Mucosa of descending colon (tissue), 3 donors: ENCODE measurements at regions not wholly inside any gene's neighbourhood (a gene's known extent, or its start where the extent isn't known, plus 50 kb on each side); places are given as distances from the start of the nearest gene placed in this dataset.
"Not testable (repeated sequence)": the region's sequence is repeated elsewhere in the genome, so short reads cannot be mapped to it uniquely, and the experiment has no call there.

Experiments used
- ATAC-seq: fragments of 200-7000 bp; cut with Tn5 transposase; one replicate; pipeline ENCODE4 v1.9.1; 2020; ENCODE audit warnings: mild to moderate bottlenecking, moderate library complexity
- DNase-seq, 3 donors: peaks; one replicate each; pipeline ENCODE4 v3.0.0-alpha.2; 2020
- H3K36me3 ChIP-seq: fragments of 200-600 bp; one replicate; pipeline ENCODE4 v1.8.0; 2021; ENCODE audit warnings: low read depth, mild to moderate bottlenecking
- H3K4me1 ChIP-seq: fragments of 200-600 bp; one replicate; pipeline ENCODE4 v1.8.0; 2021; ENCODE audit warnings: low read depth, mild to moderate bottlenecking
- H3K4me3 ChIP-seq: fragments of 200-600 bp; one replicate; pipeline ENCODE4 v1.8.0; 2021; ENCODE audit warnings: mild to moderate bottlenecking
- H3K9me3 ChIP-seq: fragments of 200-600 bp; one replicate; pipeline ENCODE4 v1.8.0; 2021; ENCODE audit warnings: mild to moderate bottlenecking
- CTCF ChIP-seq: fragments of 200-600 bp; IDR thresholded peaks from one replicate; pipeline ENCODE4 v1.8.0; 2022; ENCODE audit warnings: antibody characterized with exemption, mild to moderate bottlenecking
- intact Hi-C, 2 donors: fragments of 100-400 bp; cut with DNase I in 1 of 2; cut with micrococcal nuclease in 1 of 2; formaldehyde crosslinking; loops; one replicate each; pipeline versions ENCODE4 v1.11.0 to v1.11.1; 2022; cut with DNase I, micrococcal nuclease
- donor health status: DM: no; HTN: no; CAD: no; lungs with moderate emphysema.
- donor health status: DM: no; HTN: no; CAD: no.
- donor health status: DM: no; HTN: yes; CAD: no.

GRCh38 chr10:90286941-90287340 lies 570.9 kb downstream of the HTR7 start:
- intact Hi-C loops = no loop called here
- ATAC-seq (no peak), DNase-seq (peak in 1 of 3 donors; percentile 42)
- no peak for TF ChIP-seq CTCF
- no peaks in the 10 kb centered on the region for H3K36me3 ChIP-seq
- H3K4me1 ChIP-seq = no peaks in the 10 kb centered on the region
- no peak overlapping the region for H3K4me3 ChIP-seq
- no peaks in the 10 kb centered on the region for H3K9me3 ChIP-seq

- no peak for ATAC-seq
- intact Hi-C loops = no loop called here
- no peaks in the 10 kb centered on the region for H3K4me1 ChIP-seq
- H3K4me3 ChIP-seq = no peak overlapping the region
- TF ChIP-seq CTCF = no peak
- H3K36me3 ChIP-seq = no peaks in the 10 kb centered on the region
- no peaks in the 10 kb centered on the region for H3K9me3 ChIP-seq
- no peak for DNase-seq
These were observed 569.4 kb downstream of the HTR7 start for GRCh38 chr10:90288391-90288933.

- Histone ChIP-seq H3K36me3 (no peaks in the 10 kb centered on the region), H3K9me3 (no peaks in the 10 kb centered on the region), H3K4me3 (no peak overlapping the region), H3K4me1 (no peaks in the 10 kb centered on the region)
- DNase-seq (no peak), ATAC-seq (no peak)
- no peak for TF ChIP-seq CTCF
- intact Hi-C loops = no loop called here
These were observed 568.8 kb downstream of the HTR7 start for GRCh38 chr10:90289037-90289436.

GRCh38 chr10:90293616-90294015 lies 564.2 kb downstream of the HTR7 start:
- Histone ChIP-seq H3K9me3 (no peaks in the 10 kb centered on the region), H3K4me1 (no peaks in the 10 kb centered on the region), H3K4me3 (no peak overlapping the region), H3K36me3 (no peaks in the 10 kb centered on the region)
- peak; percentile 56 for ATAC-seq
- intact Hi-C loops = no loop called here
- no peak for TF ChIP-seq CTCF
- DNase-seq = no peak

GRCh38 chr10:90294821-90295540 lies 562.9 kb downstream of the HTR7 start:
- H3K4me3 ChIP-seq, H3K4me1 ChIP-seq, DNase-seq, H3K36me3 ChIP-seq, H3K9me3 ChIP-seq, intact Hi-C loops, ATAC-seq: not testable (repeated sequence)

- H3K4me3 ChIP-seq, intact Hi-C loops, ATAC-seq, H3K36me3 ChIP-seq, H3K4me1 ChIP-seq, H3K9me3 ChIP-seq, DNase-seq: not testable (repeated sequence)
These were observed 555.8 kb downstream of the HTR7 start for GRCh38 chr10:90302031-90302430.
